Astrocyte of the spinal cord (primary cell): ENCODE measurements at regions not wholly inside any gene's neighbourhood (a gene's known extent, or its start where the extent isn't known, plus 50 kb on each side); places are given as distances from the start of the nearest gene placed in this dataset.

Source experiments
- DNase-seq: peaks from one replicate; pipeline ENCODE4 v3.0.0; 2011; ENCODE audit warnings: low read depth, low spot score
- H3K4me3 ChIP-seq: 2 replicates; pipeline ENCODE4 v1.5.1; 2011; ENCODE audit warnings: low read depth, mild to moderate bottlenecking, low read length, moderate library complexity
- CTCF ChIP-seq: IDR thresholded peaks from 2 replicates; pipeline ENCODE4 v1.5.1; 2012; ENCODE audit warnings: low read depth, mild to moderate bottlenecking, low read length, inconsistent platforms
- in situ Hi-C: cut with HindIII; loops from 2 replicates; pipeline ENCODE4 v1.10.0; 2017; ENCODE audit warnings: low sequenced_read_pairs

- no peak for DNase-seq
- in situ Hi-C loops: no loop called here
- no peak for TF ChIP-seq CTCF
- H3K4me3 ChIP-seq: no peak overlapping the region
Observed at GRCh38 chr6:3560211-3560610, 103.4 kb upstream of the SLC22A23 start.

- no peak overlapping the region for H3K4me3 ChIP-seq
- no peak for TF ChIP-seq CTCF
- in situ Hi-C loops: no loop called here
- no peak for DNase-seq
Observed at GRCh38 chr6:3559561-3559960, 102.7 kb upstream of the SLC22A23 start.

GRCh38 chr6:3557336-3557735, 100.5 kb upstream of the SLC22A23 start:
- TF ChIP-seq CTCF: no peak
- no peak overlapping the region for H3K4me3 ChIP-seq
- in situ Hi-C loops: no loop called here

GRCh38 chr6:3553254-3553653, 96.4 kb upstream of the SLC22A23 start:
- in situ Hi-C loops: no loop called here
- no peak for TF ChIP-seq CTCF
- no peak for DNase-seq
- no peak overlapping the region for H3K4me3 ChIP-seq

More at GRCh38 chr6:3557336-3557735, 100.5 kb upstream of the SLC22A23 start:
- no peak for DNase-seq

- H3K4me3 ChIP-seq: no peak overlapping the region
- TF ChIP-seq CTCF: no peak
- DNase-seq: no peak
- in situ Hi-C loops: no loop called here
Observed at GRCh38 chr6:3551716-3552511, 95.1 kb upstream of the SLC22A23 start.

GRCh38 chr6:3549314-3549940, 92.6 kb upstream of the SLC22A23 start:
- no peak for TF ChIP-seq CTCF

More at GRCh38 chr6:3549314-3549940, 92.6 kb upstream of the SLC22A23 start:
- DNase-seq: no peak
- no peak overlapping the region for H3K4me3 ChIP-seq
- in situ Hi-C loops: no loop called here
